HepG2 (cell line): ENCODE measurements at regions not wholly inside any gene's neighbourhood (a gene's known extent, or its start where the extent isn't known, plus 50 kb on each side); places are given as distances from the start of the nearest gene placed in this dataset.

Source experiments
- ATAC-seq: fragments of 200-7000 bp; cut with Tn5 transposase; 3 replicates; pipeline ENCODE4 v1.9.1; 2020; ENCODE audit warnings: mild to moderate bottlenecking, moderate library complexity
- BruUV-seq: library from RNA; stranded (reverse); fragments of 400-500 nt; replicated peaks from 2 replicates; lab custom pipeline; 2021; lab: Mats Ljungman, UMichigan
- CTCF ChIA-PET: fragments of 300-600 bp; formaldehyde crosslinking; extraction: SDS; loops from one replicate; lab custom pipeline; 2021; ENCODE audit warnings: low total read pairs, inconsistent platforms, low intra/inter-chr PET ratio; lab: Yijun Ruan, JAX
- POLR2A ChIA-PET: fragments of 350-600 bp; sonication (Branson Sonifier 250); formaldehyde crosslinking; loops from one replicate; lab custom pipeline; 2020; ENCODE audit warnings: antibody characterized with exemption, inconsistent platforms; lab: Yijun Ruan, JAX
- DNase-seq: peaks from one replicate; pipeline ENCODE4 v3.0.0-alpha.2; 2015; ENCODE audit warnings: low spot score
- FAIRE-seq: peaks from 3 replicates; lab custom pipeline; 2011; peaks lifted over from hg19 to GRCh38; lab: Jason Lieb, UNC
- H2AFZ ChIP-seq: one replicate; pipeline ENCODE4 v1.6.1; 2011; ENCODE audit warnings: low read length, inconsistent platforms
- H3K27ac ChIP-seq: fragments of 300-600 bp; 3 replicates; pipeline ENCODE4 v1.8.0; 2011; ENCODE audit warnings: mixed run types, mild to moderate bottlenecking, mixed read lengths, low read length, inconsistent platforms; ENCODE audit not compliant: insufficient read depth; ENCODE audit errors: extremely low read length
- H3K27me3 ChIP-seq, 2 experiments: fragments of 200-600 bp in 1 of 2; 2 replicates in 1 of 2; 3 replicates in 1 of 2; pipeline versions ENCODE4 v1.6.0 to v1.8.0; 2011; ENCODE audit warnings: low read length in 2 of 2, mild to moderate bottlenecking in 2 of 2, moderate library complexity in 2 of 2, inconsistent platforms in 1 of 2; ENCODE audit not compliant: insufficient read depth in 2 of 2, control insufficient read depth in 1 of 2
- H3K36me3 ChIP-seq, 2 experiments: fragments of 200-600 bp in 1 of 2; replicated peaks in 1 of 2; 2 replicates in 1 of 2; 3 replicates in 1 of 2; pipeline versions ENCODE4 v1.5.1 to v1.8.0; 2011; ENCODE audit warnings: low read length in 2 of 2, inconsistent platforms in 1 of 2; ENCODE audit not compliant: insufficient read depth in 2 of 2, control insufficient read depth in 1 of 2
- H3K4me1 ChIP-seq: 2 replicates; pipeline ENCODE4 v1.5.1; 2012; ENCODE audit warnings: low read length, inconsistent platforms; ENCODE audit not compliant: insufficient read depth
- H3K4me2 ChIP-seq: 2 replicates; pipeline ENCODE4 v1.6.0; 2011; ENCODE audit warnings: low read depth, low read length, inconsistent platforms
- H3K4me3 ChIP-seq, 3 experiments: fragments of 200-600 bp in 1 of 3; sonication (generic), shearing (Covaris generic) in 1 of 3; replicated peaks in 1 of 3; 2 replicates each; pipeline ENCODE4 v1.5.1; 2011 to 2016; ENCODE audit warnings: low read length in 3 of 3, inconsistent platforms in 2 of 3, low read depth in 2 of 3, mild to moderate bottlenecking in 2 of 3, control low read depth in 1 of 3, mixed read lengths in 1 of 3; ENCODE audit not compliant: insufficient read depth in 1 of 3
- H3K79me2 ChIP-seq: one replicate; pipeline ENCODE4 v1.6.1; 2011; ENCODE audit warnings: low read length, inconsistent platforms; ENCODE audit not compliant: insufficient read depth
- H3K9ac ChIP-seq: 2 replicates; pipeline ENCODE4 v1.6.0; 2011; ENCODE audit warnings: mild to moderate bottlenecking, low read depth, low read length, inconsistent platforms; ENCODE audit not compliant: insufficient read depth
- H3K9me3 ChIP-seq: 2 replicates; pipeline ENCODE4 v1.5.1; 2012; ENCODE audit warnings: mild to moderate bottlenecking, low read length
- H4K20me1 ChIP-seq: 2 replicates; pipeline ENCODE4 v1.6.0; 2011; ENCODE audit warnings: inconsistent platforms, mild to moderate bottlenecking, low read length, moderate library complexity; ENCODE audit not compliant: insufficient read depth
- CHD2 ChIP-seq: IDR thresholded peaks from 2 replicates; pipeline ENCODE4 v1.6.1; 2011; ENCODE audit warnings: low read depth, low read length, improper control_type of control experiment
- HIVEP1 ChIP-seq: sonication (generic); formaldehyde crosslinking; IDR thresholded peaks from 2 replicates; pipeline ENCODE4 v1.4.0; 2020; ENCODE audit warnings: mild to moderate bottlenecking, missing genetic modification reagents
- MED1 ChIP-seq: sonication (generic); formaldehyde crosslinking; IDR thresholded peaks from 2 replicates; pipeline ENCODE4 v1.4.0; 2020; ENCODE audit warnings: missing genetic modification reagents
- ZNF282 ChIP-seq: fragments of 450-650 bp; IDR thresholded peaks from 2 replicates; pipeline ENCODE4 v1.6.1; 2018; ENCODE audit not compliant: partially characterized antibody
- ZNF292 ChIP-seq: sonication (generic); formaldehyde crosslinking; IDR thresholded peaks from 2 replicates; pipeline ENCODE4 v1.8.1; 2022; ENCODE audit warnings: mild to moderate bottlenecking, low read depth, missing genetic modification reagents, borderline replicate concordance
- ZNF501 ChIP-seq: sonication (generic); formaldehyde crosslinking; IDR thresholded peaks from 2 replicates; pipeline ENCODE4 v1.5.1; 2020; ENCODE audit warnings: mild to moderate bottlenecking, moderate library complexity, missing genetic modification reagents
- ZNF773 ChIP-seq: sonication (generic); formaldehyde crosslinking; IDR thresholded peaks from 2 replicates; pipeline ENCODE4 v1.4.0; 2020; ENCODE audit warnings: missing genetic modification reagents, borderline replicate concordance
- ZNF790 ChIP-seq: sonication (generic); formaldehyde crosslinking; IDR thresholded peaks from 2 replicates; pipeline ENCODE4 v1.8.0; 2022; ENCODE audit warnings: missing genetic modification reagents, mild to moderate bottlenecking, borderline replicate concordance
- WGBS: methylation state at CpG from one replicate; pipeline ENCODE4 v1.1.6; 2017; ENCODE audit warnings: low lambda C conversion rate; 5-methylcytosine and 5-hydroxymethylcytosine counted together
- in situ Hi-C: cut with HindIII; loops from 2 replicates; pipeline ENCODE4 v1.10.0; 2017; ENCODE audit warnings: low pct_unique_long_range_greater_than_20kb; ENCODE audit not compliant: extremely low pct_ligation_motif_present
- intact Hi-C: fragments of 100-400 bp; cut with micrococcal nuclease; formaldehyde crosslinking; loops from one replicate; pipeline ENCODE4 v1.10.0; 2022; ENCODE audit not compliant: unreplicated experiment
- TF ChIP-seq, protein P1 (sequence below): IDR thresholded peaks from 2 replicates; pipeline ENCODE4 v1.4.0; 2020; ENCODE audit warnings: mild to moderate bottlenecking, missing genetic modification reagents
- TF ChIP-seq, protein P2 (sequence below): sonication (generic); formaldehyde crosslinking; IDR thresholded peaks from 2 replicates; pipeline ENCODE4 v1.4.0; 2020; ENCODE audit warnings: missing genetic modification reagents
- TF ChIP-seq, protein P3 (sequence below): sonication (generic); formaldehyde crosslinking; IDR thresholded peaks from 2 replicates; pipeline ENCODE4 v1.4.0; 2020; ENCODE audit warnings: mild to moderate bottlenecking, low read depth, missing genetic modification reagents

DNA sequence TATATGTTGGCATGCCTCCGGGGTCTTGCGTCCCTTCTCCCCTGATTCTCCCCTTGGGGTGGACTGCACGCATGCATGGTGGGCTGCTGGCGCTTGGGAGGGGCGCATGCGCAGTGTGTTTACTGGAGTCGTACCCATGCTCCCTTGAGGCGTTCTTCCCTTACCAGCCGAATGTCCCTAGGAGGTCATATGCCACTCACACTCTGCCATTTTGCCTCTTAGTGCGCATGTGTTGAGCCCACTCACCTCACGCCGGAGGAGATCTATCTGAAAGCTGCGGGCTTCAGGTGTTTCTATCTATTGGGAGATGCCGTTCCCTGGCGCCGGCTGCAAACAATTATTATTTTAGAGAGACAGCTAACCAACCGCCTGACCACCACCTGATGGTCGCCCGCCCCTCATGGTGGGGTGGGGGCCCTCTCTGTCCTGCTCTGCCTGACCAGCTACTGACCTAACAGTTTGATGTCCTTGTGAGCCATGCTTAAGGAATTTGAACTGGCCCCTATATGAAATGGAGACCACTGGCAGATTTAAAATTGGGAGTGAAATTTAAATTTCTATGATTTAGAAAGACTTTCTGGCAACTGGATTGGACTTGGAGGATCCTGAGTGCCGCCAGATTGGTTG, 179.6 kb downstream of the RNF144A start:
- no peak overlapping the region for H3K9ac ChIP-seq
- no peaks in the 10 kb centered on the region for H3K79me2 ChIP-seq
- no peaks in the 10 kb centered on the region for H3K27me3 ChIP-seq
- no TSS peak for BruUV-seq
- TF ChIP-seq HIVEP1 (no peak), ZNF282 (no peak), ZNF501 (CRISPR knock-in tag) (0 out of 2 replicates have a peak, but pooled peaks have one; percentile 43), ZNF790 (CRISPR knock-in tag) (0 out of 2 replicates have a peak, but pooled peaks have one; percentile 35), CHD2 (no peak), ZNF292 (CRISPR knock-in tag) (no peak), MED1 (CRISPR knock-in tag) (no peak), ZNF773 (CRISPR knock-in tag) (no peak)
- TF ChIP-seq, protein P1, sequence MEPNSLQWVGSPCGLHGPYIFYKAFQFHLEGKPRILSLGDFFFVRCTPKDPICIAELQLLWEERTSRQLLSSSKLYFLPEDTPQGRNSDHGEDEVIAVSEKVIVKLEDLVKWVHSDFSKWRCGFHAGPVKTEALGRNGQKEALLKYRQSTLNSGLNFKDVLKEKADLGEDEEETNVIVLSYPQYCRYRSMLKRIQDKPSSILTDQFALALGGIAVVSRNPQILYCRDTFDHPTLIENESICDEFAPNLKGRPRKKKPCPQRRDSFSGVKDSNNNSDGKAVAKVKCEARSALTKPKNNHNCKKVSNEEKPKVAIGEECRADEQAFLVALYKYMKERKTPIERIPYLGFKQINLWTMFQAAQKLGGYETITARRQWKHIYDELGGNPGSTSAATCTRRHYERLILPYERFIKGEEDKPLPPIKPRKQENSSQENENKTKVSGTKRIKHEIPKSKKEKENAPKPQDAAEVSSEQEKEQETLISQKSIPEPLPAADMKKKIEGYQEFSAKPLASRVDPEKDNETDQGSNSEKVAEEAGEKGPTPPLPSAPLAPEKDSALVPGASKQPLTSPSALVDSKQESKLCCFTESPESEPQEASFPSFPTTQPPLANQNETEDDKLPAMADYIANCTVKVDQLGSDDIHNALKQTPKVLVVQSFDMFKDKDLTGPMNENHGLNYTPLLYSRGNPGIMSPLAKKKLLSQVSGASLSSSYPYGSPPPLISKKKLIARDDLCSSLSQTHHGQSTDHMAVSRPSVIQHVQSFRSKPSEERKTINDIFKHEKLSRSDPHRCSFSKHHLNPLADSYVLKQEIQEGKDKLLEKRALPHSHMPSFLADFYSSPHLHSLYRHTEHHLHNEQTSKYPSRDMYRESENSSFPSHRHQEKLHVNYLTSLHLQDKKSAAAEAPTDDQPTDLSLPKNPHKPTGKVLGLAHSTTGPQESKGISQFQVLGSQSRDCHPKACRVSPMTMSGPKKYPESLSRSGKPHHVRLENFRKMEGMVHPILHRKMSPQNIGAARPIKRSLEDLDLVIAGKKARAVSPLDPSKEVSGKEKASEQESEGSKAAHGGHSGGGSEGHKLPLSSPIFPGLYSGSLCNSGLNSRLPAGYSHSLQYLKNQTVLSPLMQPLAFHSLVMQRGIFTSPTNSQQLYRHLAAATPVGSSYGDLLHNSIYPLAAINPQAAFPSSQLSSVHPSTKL (CRISPR knock-in tag): no peak
- TF ChIP-seq, protein P2, sequence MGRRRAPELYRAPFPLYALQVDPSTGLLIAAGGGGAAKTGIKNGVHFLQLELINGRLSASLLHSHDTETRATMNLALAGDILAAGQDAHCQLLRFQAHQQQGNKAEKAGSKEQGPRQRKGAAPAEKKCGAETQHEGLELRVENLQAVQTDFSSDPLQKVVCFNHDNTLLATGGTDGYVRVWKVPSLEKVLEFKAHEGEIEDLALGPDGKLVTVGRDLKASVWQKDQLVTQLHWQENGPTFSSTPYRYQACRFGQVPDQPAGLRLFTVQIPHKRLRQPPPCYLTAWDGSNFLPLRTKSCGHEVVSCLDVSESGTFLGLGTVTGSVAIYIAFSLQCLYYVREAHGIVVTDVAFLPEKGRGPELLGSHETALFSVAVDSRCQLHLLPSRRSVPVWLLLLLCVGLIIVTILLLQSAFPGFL (CRISPR knock-in tag): no peak
- TF ChIP-seq, protein P3, sequence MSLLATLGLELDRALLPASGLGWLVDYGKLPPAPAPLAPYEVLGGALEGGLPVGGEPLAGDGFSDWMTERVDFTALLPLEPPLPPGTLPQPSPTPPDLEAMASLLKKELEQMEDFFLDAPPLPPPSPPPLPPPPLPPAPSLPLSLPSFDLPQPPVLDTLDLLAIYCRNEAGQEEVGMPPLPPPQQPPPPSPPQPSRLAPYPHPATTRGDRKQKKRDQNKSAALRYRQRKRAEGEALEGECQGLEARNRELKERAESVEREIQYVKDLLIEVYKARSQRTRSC: no peak
- TF ChIP-seq, all 625 proteins: peak for 2
- Histone ChIP-seq H3K4me3 (no peak overlapping the region), H3K4me2 (no peak overlapping the region), H3K9me3 (no peaks in the 10 kb centered on the region), H3K36me3 (no peaks in the 10 kb centered on the region), H4K20me1 (no peaks in the 10 kb centered on the region), H3K27ac (no peak overlapping the region), H3K4me1 (peaks cover 5% of the 10 kb centered on the region), H2AFZ (no peak overlapping the region)
- POLR2A ChIA-PET: no interaction called here
- intact Hi-C loops: loop anchor here (1.0 to 5.0 kb wide), 8 partner anchors 14 to 1890 kb away; partner anchors contain the start of gene ID2
- CTCF ChIA-PET: interaction anchor here (1.2 to 1.5 kb wide), 2 partner anchors 37 to 575 kb away, joined by 7 to 17 read pairs; no protein-coding TSS in a partner anchor
- WGBS: 61% methylated on average over 20 of the region's 20 CpGs
- no peak for FAIRE-seq
- DNase-seq: no peak
- in situ Hi-C loops: no loop called here
- peak; percentile 44 for ATAC-seq
